K562 (cell line): ENCODE measurements at regions not wholly inside any gene's neighbourhood (a gene's known extent, or its start where the extent isn't known, plus 50 kb on each side); places are given as distances from the start of the nearest gene placed in this dataset.

Experiments used
- ATAC-seq: fragments of 200-7000 bp; cut with Tn5 transposase; 3 replicates; pipeline ENCODE4 v1.9.1; 2020; ENCODE audit warnings: moderate library complexity
- BruUV-seq: library from RNA; stranded (reverse); fragments of 400-500 nt; replicated peaks from 2 replicates; lab custom pipeline; 2021; lab: Mats Ljungman, UMichigan
- CTCF ChIA-PET: fragments of 300-600 bp; formaldehyde crosslinking; extraction: SDS; loops from one replicate; lab custom pipeline; 2021; ENCODE audit warnings: low intra/inter-chr PET ratio; lab: Yijun Ruan, JAX
- POLR2A ChIA-PET: fragments of 300-600, 350-650 bp; sonication (Branson Sonifier 250); formaldehyde crosslinking; extraction: SDS; loops from one replicate; lab custom pipeline; 2021; ENCODE audit warnings: antibody characterized with exemption, inconsistent platforms; lab: Yijun Ruan, JAX
- DNase-seq, 4 experiments: peaks; one replicate each; pipeline versions ENCODE4 v3.0.0 to v3.0.0-alpha.2; 2011 to 2018; ENCODE audit warnings: low spot score in 3 of 4, mixed read lengths in 3 of 4; ENCODE audit errors: extremely low read depth in 1 of 4
- FAIRE-seq: peaks from 2 replicates; lab custom pipeline; 2011; peaks lifted over from hg19 to GRCh38; lab: Jason Lieb, UNC
- H2AFZ ChIP-seq: 2 replicates; pipeline ENCODE4 v1.6.0; 2011; ENCODE audit warnings: low read depth, low read length, control low read depth, inconsistent platforms
- H3K27ac ChIP-seq: fragments of 200-600 bp; 3 replicates; pipeline ENCODE4 v1.8.0; 2011; ENCODE audit warnings: low read depth, mild to moderate bottlenecking, control low read depth, inconsistent platforms, low read length, moderate library complexity, mixed read lengths; ENCODE audit errors: extremely low read depth
- H3K27me3 ChIP-seq, 2 experiments: fragments of 300-600 bp in 1 of 2; 2 replicates in 1 of 2; 3 replicates in 1 of 2; pipeline versions ENCODE4 v1.6.0 to v1.8.0; 2011; ENCODE audit warnings: inconsistent platforms in 2 of 2, low read length in 2 of 2, mild to moderate bottlenecking in 1 of 2, mixed read lengths in 1 of 2, moderate library complexity in 1 of 2; ENCODE audit not compliant: control insufficient read depth in 2 of 2, insufficient read depth in 2 of 2
- H3K36me3 ChIP-seq: fragments of 300-600 bp; 3 replicates; pipeline ENCODE4 v1.8.0; 2011; ENCODE audit warnings: mild to moderate bottlenecking, low read length, inconsistent platforms; ENCODE audit not compliant: control insufficient read depth, insufficient read depth
- H3K4me1 ChIP-seq, 2 experiments: fragments of 200-600 bp in 1 of 2; replicated peaks in 1 of 2; 2 replicates in 1 of 2; 3 replicates in 1 of 2; pipeline versions ENCODE4 v1.5.1 to v1.8.0; 2011; ENCODE audit warnings: inconsistent platforms in 2 of 2, low read length in 2 of 2, mild to moderate bottlenecking in 1 of 2, mixed read lengths in 1 of 2, moderate library complexity in 1 of 2; ENCODE audit not compliant: control insufficient read depth in 2 of 2, insufficient read depth in 2 of 2
- H3K4me2 ChIP-seq: 2 replicates; pipeline ENCODE4 v1.6.1; 2011; ENCODE audit warnings: low read length, control low read depth, inconsistent platforms, mixed read lengths; ENCODE audit not compliant: insufficient read depth
- H3K4me3 ChIP-seq: fragments of 200-600 bp; sonication (generic), shearing (Covaris generic); 2 replicates; pipeline ENCODE4 v1.5.1; 2016; ENCODE audit warnings: control low read depth, inconsistent platforms
- H3K79me2 ChIP-seq: fragments of 200-600 bp; 3 replicates; pipeline ENCODE4 v1.8.0; 2011; ENCODE audit warnings: low read length, inconsistent platforms; ENCODE audit not compliant: control insufficient read depth, insufficient read depth
- H3K9ac ChIP-seq, 2 experiments: 2 replicates each; pipeline versions ENCODE4 v1.6.0 to v1.6.1; 2011; ENCODE audit warnings: low read depth in 2 of 2, low read length in 2 of 2, control low read depth in 1 of 2, inconsistent platforms in 1 of 2, mild to moderate bottlenecking in 1 of 2, mixed read lengths in 1 of 2; ENCODE audit not compliant: insufficient read depth in 1 of 2
- H3K9me1 ChIP-seq: one replicate; pipeline ENCODE4 v1.6.0; 2011; ENCODE audit warnings: inconsistent platforms, mild to moderate bottlenecking, low read length, moderate library complexity; ENCODE audit not compliant: control insufficient read depth, insufficient read depth
- H3K9me3 ChIP-seq: replicated peaks from 2 replicates; pipeline ENCODE4 v1.5.1; 2011; ENCODE audit warnings: low read depth, low read length, inconsistent platforms; ENCODE audit not compliant: control insufficient read depth, insufficient read depth
- H4K20me1 ChIP-seq: replicated peaks from 2 replicates; pipeline ENCODE4 v1.6.1; 2011; ENCODE audit warnings: low read length, inconsistent platforms, mixed read lengths; ENCODE audit not compliant: control insufficient read depth, insufficient read depth
- BCL6 ChIP-seq: fragments of 250-450 bp; sonication (Bioruptor Pico); IDR thresholded peaks from 2 replicates; pipeline ENCODE4 v1.4.0; 2020
- ESRRA ChIP-seq: fragments of 450-650 bp; IDR thresholded peaks from 2 replicates; pipeline ENCODE4 v1.6.1; 2014; ENCODE audit warnings: low read depth, mild to moderate bottlenecking, moderate library complexity, borderline replicate concordance
- HNRNPK ChIP-seq: fragments of 200-400 bp; formaldehyde crosslinking; IDR thresholded peaks from one replicate; pipeline ENCODE4 v1.6.1; 2018; ENCODE audit warnings: mild to moderate bottlenecking, low read depth, low read length; ENCODE audit not compliant: poor library complexity, severe bottlenecking
- HNRNPLL ChIP-seq: fragments of 200-400 bp; formaldehyde crosslinking; IDR thresholded peaks from 2 replicates; pipeline ENCODE4 v1.6.1; 2017; ENCODE audit warnings: low read length, low read depth, mild to moderate bottlenecking; ENCODE audit not compliant: poor library complexity, severe bottlenecking
- KLF1 ChIP-seq: fragments of 450-650 bp; IDR thresholded peaks from 2 replicates; pipeline ENCODE4 v1.6.1; 2016; ENCODE audit warnings: missing genetic modification characterization, missing compliant biosample characterization
- NBN ChIP-seq: fragments of 450-650 bp; IDR thresholded peaks from 2 replicates; pipeline ENCODE4 v1.6.1; 2016; ENCODE audit warnings: low read depth, mild to moderate bottlenecking
- PPARD ChIP-seq: fragments of 250-450 bp; sonication (Bioruptor Pico); IDR thresholded peaks from 2 replicates; pipeline ENCODE4 v1.8.0; 2022; ENCODE audit warnings: inconsistent platforms, mild to moderate bottlenecking, moderate library complexity
- TCF7 ChIP-seq: sonication (generic); IDR thresholded peaks from 2 replicates; pipeline ENCODE4 v1.6.1; 2016; ENCODE audit warnings: antibody characterized with exemption, borderline replicate concordance
- YY1 ChIP-seq, 3 experiments: IDR thresholded peaks; 2 replicates each; pipeline ENCODE4 v1.6.1; 2011; ENCODE audit warnings: low read length in 2 of 3, mild to moderate bottlenecking in 2 of 3, moderate library complexity in 2 of 3, borderline replicate concordance in 1 of 3, control low read depth in 1 of 3, low read depth in 1 of 3; ENCODE audit not compliant: insufficient read depth in 3 of 3, insufficient replicate concordance in 2 of 3, control insufficient read depth in 1 of 3, insufficient read length in 1 of 3; ENCODE audit errors: extremely low read depth in 1 of 3
- ZNF431 ChIP-seq: sonication (generic); formaldehyde crosslinking; IDR thresholded peaks from 2 replicates; pipeline ENCODE4 v1.8.0; 2022; ENCODE audit warnings: mild to moderate bottlenecking, missing genetic modification reagents
- ZNF436 ChIP-seq: fragments of 250-450, 450-650 bp; sonication (Bioruptor Pico); formaldehyde crosslinking; IDR thresholded peaks from 2 replicates; pipeline ENCODE4 v1.7.0; 2020; ENCODE audit warnings: mild to moderate bottlenecking
- ZNF583 ChIP-seq: fragments of 250-450 bp; sonication (Bioruptor Pico); IDR thresholded peaks from 2 replicates; pipeline ENCODE4 v1.4.0; 2020
- in situ Hi-C: fragments of 300-500 bp; cut with MboI; formaldehyde crosslinking; loops from 4 replicates; pipeline ENCODE4 v1.15.0; 2018; ENCODE audit warnings: inconsistent platforms, mixed read lengths
- intact Hi-C: fragments of 100-400 bp; cut with micrococcal nuclease; formaldehyde crosslinking; loops from 2 replicates; pipeline ENCODE4 v1.14.2; 2022
- TF ChIP-seq, protein P1 (sequence below): fragments of 200-800 bp; sonication (Bioruptor generic); IDR thresholded peaks from 2 replicates; pipeline ENCODE4 v1.6.1; 2017; ENCODE audit warnings: missing genetic modification characterization, missing compliant biosample characterization
- TF ChIP-seq, protein P2 (sequence below): fragments of 200-800 bp; sonication (Bioruptor generic); IDR thresholded peaks from 2 replicates; pipeline ENCODE4 v1.6.1; 2016; ENCODE audit warnings: missing genetic modification characterization, missing compliant biosample characterization
- TF ChIP-seq, protein P3 (sequence below), 3 experiments: IDR thresholded peaks in 2 of 3; conservative IDR thresholded peaks in 1 of 3; 2 replicates each; pipeline ENCODE4 v1.5.1; 2011 to 2012; ENCODE audit warnings: low read length in 3 of 3, mild to moderate bottlenecking in 3 of 3, control low read depth in 2 of 3, improper control_type of control experiment in 1 of 3, inconsistent platforms in 1 of 3, low read depth in 1 of 3, mixed read lengths in 1 of 3, moderate library complexity in 1 of 3; ENCODE audit not compliant: insufficient read depth in 2 of 3

DNA sequence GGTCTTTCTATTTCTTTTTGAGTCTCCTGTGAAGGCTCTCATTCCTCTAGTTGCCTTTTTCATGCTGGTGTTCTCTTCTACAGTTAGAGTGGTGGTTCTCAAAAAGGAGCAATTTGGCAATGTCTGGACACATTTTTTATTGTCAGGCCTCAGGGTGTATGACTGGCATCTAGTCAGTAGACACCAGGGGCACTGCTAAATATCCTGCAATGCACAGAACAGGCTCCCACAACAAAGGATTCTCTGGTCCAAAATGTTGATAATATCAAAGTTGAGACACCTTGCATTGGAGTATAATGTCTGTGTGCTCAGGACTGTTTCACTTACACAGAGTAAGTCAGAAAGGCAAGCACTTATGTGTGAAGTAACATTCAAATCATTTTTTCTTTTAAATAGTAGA, 1360.7 kb downstream of the ADGRL3 start:
- Histone ChIP-seq H3K27ac (no peak overlapping the region), H3K9ac (no peak overlapping the region), H2AFZ (no peak overlapping the region), H3K27me3 (no peaks in the 10 kb centered on the region), H3K9me3 (no peaks in the 10 kb centered on the region; the same call in 1 of the 2 replicates), H3K79me2 (no peaks in the 10 kb centered on the region), H3K4me1 (no peaks in the 10 kb centered on the region), H3K4me2 (no peak overlapping the region), H3K4me3 (no peak overlapping the region), H3K36me3 (no peaks in the 10 kb centered on the region), H3K9me1 (no peaks in the 10 kb centered on the region), H4K20me1 (no peaks in the 10 kb centered on the region)
- ChIA-PET POLR2A (no interaction called here), CTCF (no interaction called here)
- in situ Hi-C loops = no loop called here
- intact Hi-C loops = no loop called here
- DNase-seq = no peak
- no peak for ATAC-seq
- FAIRE-seq = no peak
- no TSS peak for BruUV-seq
- TF ChIP-seq PPARD (CRISPR knock-in tag) = no peak
- TF ChIP-seq ESRRA = no peak
- TF ChIP-seq, protein P1, sequence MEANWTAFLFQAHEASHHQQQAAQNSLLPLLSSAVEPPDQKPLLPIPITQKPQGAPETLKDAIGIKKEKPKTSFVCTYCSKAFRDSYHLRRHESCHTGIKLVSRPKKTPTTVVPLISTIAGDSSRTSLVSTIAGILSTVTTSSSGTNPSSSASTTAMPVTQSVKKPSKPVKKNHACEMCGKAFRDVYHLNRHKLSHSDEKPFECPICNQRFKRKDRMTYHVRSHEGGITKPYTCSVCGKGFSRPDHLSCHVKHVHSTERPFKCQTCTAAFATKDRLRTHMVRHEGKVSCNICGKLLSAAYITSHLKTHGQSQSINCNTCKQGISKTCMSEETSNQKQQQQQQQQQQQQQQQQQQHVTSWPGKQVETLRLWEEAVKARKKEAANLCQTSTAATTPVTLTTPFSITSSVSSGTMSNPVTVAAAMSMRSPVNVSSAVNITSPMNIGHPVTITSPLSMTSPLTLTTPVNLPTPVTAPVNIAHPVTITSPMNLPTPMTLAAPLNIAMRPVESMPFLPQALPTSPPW (CRISPR knock-in tag) = no peak
- TF ChIP-seq NBN = no peak
- TF ChIP-seq, protein P2, sequence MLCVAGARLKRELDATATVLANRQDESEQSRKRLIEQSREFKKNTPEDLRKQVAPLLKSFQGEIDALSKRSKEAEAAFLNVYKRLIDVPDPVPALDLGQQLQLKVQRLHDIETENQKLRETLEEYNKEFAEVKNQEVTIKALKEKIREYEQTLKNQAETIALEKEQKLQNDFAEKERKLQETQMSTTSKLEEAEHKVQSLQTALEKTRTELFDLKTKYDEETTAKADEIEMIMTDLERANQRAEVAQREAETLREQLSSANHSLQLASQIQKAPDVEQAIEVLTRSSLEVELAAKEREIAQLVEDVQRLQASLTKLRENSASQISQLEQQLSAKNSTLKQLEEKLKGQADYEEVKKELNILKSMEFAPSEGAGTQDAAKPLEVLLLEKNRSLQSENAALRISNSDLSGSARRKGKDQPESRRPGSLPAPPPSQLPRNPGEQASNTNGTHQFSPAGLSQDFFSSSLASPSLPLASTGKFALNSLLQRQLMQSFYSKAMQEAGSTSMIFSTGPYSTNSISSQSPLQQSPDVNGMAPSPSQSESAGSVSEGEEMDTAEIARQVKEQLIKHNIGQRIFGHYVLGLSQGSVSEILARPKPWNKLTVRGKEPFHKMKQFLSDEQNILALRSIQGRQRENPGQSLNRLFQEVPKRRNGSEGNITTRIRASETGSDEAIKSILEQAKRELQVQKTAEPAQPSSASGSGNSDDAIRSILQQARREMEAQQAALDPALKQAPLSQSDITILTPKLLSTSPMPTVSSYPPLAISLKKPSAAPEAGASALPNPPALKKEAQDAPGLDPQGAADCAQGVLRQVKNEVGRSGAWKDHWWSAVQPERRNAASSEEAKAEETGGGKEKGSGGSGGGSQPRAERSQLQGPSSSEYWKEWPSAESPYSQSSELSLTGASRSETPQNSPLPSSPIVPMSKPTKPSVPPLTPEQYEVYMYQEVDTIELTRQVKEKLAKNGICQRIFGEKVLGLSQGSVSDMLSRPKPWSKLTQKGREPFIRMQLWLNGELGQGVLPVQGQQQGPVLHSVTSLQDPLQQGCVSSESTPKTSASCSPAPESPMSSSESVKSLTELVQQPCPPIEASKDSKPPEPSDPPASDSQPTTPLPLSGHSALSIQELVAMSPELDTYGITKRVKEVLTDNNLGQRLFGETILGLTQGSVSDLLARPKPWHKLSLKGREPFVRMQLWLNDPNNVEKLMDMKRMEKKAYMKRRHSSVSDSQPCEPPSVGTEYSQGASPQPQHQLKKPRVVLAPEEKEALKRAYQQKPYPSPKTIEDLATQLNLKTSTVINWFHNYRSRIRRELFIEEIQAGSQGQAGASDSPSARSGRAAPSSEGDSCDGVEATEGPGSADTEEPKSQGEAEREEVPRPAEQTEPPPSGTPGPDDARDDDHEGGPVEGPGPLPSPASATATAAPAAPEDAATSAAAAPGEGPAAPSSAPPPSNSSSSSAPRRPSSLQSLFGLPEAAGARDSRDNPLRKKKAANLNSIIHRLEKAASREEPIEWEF (CRISPR knock-in tag) = no peak
- no peak for TF ChIP-seq BCL6 (CRISPR knock-in tag)
- TF ChIP-seq KLF1 = no peak
- no peak for TF ChIP-seq ZNF431 (CRISPR knock-in tag)
- no peak for TF ChIP-seq ZNF583
- TF ChIP-seq HNRNPLL = no peak
- no peak for TF ChIP-seq TCF7
- TF ChIP-seq ZNF436 (CRISPR knock-in tag) = no peak
- TF ChIP-seq, protein P3, sequence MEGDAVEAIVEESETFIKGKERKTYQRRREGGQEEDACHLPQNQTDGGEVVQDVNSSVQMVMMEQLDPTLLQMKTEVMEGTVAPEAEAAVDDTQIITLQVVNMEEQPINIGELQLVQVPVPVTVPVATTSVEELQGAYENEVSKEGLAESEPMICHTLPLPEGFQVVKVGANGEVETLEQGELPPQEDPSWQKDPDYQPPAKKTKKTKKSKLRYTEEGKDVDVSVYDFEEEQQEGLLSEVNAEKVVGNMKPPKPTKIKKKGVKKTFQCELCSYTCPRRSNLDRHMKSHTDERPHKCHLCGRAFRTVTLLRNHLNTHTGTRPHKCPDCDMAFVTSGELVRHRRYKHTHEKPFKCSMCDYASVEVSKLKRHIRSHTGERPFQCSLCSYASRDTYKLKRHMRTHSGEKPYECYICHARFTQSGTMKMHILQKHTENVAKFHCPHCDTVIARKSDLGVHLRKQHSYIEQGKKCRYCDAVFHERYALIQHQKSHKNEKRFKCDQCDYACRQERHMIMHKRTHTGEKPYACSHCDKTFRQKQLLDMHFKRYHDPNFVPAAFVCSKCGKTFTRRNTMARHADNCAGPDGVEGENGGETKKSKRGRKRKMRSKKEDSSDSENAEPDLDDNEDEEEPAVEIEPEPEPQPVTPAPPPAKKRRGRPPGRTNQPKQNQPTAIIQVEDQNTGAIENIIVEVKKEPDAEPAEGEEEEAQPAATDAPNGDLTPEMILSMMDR (IDR thresholded peaks at IDR 0.05 in 2 of 3, conservative IDR thresholded peaks at IDR 0.05 in 1 of 3; ENCODE audit: insufficient read depth in 2 of 3, low read depth in 1 of 3, low read length in 3 of 3) = no peak
- no peak for TF ChIP-seq YY1 (IDR thresholded peaks at IDR 0.05; ENCODE audit: borderline replicate concordance in 1 of 3, control insufficient read depth in 1 of 3, extremely low read depth in 1 of 3, insufficient read depth in 3 of 3, insufficient read length in 1 of 3, insufficient replicate concordance in 2 of 3, low read depth in 1 of 3, low read length in 2 of 3)
- TF ChIP-seq HNRNPK = no peak
